HG03280 (cell line): ENCODE measurements at regions not wholly inside any gene's neighbourhood (a gene's known extent, or its start where the extent isn't known, plus 50 kb on each side); places are given as distances from the start of the nearest gene placed in this dataset.

Experiments
- ATAC-seq: cut with Tn5 transposase; IDR thresholded peaks from one replicate; pipeline ENCODE4 v1.9.1; 2021; ENCODE audit warnings: mild to moderate bottlenecking, moderate library complexity; ENCODE audit not compliant: unreplicated experiment

DNA sequence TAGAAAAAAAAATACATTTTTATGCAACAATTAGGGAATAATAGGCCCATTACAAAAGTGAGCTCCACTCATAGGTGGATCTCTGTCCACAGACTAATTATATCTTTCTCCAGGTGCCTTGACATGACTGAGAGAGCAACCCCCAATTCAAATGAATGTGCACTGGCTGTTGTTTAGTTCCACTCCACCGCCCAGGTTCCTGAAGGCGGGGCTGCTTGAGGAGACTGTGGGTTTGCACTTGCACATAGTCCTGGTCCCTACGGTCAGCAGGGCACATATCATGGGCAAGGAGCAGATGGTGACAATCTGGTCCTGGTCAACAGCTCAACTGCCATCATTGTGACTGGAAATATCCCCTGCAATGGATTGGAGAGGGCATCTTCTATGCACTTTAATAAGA, 195.6 kb upstream of the PWP1 start:
- no peak for ATAC-seq

DNA sequence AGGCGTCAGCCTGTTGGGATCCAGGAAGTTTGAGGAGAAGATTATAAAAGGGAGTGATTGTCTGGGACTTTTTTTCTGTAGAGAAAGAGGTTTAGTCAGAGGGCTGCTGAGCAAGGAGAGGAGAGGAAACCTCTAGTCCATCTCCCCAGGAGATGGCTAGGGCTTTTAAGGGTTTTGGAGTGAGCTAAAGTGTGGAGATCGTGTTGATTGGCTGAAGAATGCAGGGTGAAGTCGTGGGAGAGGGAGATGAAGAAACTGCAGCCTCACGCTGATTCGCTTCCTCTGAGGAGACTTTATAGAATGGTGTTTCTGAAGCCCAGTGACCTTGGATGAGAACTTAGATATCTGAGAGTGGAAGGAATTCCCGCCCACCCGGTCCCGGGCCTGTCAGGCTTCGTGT, 193.7 kb upstream of the PWP1 start:
- no peak for ATAC-seq

DNA sequence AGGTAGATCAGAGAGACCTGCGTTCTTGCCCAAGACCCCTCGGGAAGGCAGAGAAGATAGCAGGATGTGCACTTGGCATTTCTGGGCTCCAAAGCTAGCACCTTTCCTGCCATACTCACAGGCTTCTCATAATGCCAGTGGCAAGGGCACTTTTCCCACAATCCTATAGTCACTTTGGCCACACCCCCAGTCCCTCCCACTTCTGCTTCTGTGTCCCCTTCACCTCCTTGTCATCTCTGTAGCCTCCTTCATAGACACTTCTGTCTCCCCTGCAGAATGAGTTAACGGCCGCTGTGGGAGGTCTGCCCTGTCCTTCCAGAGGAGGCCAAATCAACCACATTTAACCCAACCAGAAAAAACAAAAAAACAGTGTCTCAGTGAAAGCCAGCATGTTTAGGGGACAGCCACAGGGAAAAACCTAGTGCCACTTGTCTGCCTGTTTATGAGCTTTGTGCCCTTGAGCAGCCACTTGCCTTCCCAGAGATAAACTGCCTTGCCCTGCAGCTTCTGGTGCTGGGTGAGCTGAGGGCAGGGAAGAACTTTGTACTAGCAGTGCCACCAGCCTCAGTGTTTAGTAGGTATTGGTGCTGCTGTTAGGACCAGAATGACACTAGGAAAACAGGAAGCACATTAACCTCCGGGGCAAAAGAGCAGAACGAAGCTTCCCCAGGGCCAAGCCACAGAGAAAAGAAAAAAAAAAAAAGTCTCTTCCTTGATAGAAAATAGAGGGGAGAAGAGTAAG, 193.0 kb upstream of the PWP1 start:
- no peak for ATAC-seq

DNA sequence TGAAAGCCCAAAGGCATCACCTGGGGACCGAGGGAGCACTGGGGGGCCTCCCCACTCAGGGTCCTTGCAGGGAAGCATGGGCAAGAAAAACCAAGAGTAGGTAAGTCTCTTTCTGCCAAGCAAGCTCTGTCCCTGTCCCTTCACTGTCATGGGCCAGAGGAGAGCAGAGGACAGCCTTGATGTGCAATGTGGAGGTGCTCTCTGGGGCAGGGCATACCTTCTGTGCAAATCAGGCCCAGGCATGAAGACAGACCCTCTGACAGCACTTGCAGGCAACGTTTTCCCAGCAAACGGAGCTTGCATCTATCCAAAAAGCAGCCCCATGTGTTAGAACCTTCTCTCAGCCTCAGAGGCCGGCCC, 192.5 kb upstream of the PWP1 start:
- no peak for ATAC-seq

DNA sequence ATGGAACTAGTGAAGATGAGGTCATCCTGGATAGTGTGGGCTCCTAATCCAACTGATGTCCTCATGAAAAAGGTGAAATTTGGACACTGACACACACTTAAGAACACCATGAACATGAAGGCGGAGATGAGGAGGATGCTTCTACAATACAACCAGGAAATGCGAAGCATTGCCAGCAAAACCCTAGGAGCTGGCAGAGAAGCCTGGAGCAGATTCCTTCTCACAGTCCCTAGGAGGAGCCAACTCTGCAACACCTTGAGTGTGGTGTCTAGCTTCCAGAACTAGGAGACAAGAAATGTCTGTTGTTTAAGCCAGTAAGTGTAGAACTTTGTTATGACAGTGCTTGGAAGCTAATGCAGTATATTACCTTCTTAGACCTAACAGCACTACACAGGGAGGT, 191.9 kb upstream of the PWP1 start:
- no peak for ATAC-seq

DNA sequence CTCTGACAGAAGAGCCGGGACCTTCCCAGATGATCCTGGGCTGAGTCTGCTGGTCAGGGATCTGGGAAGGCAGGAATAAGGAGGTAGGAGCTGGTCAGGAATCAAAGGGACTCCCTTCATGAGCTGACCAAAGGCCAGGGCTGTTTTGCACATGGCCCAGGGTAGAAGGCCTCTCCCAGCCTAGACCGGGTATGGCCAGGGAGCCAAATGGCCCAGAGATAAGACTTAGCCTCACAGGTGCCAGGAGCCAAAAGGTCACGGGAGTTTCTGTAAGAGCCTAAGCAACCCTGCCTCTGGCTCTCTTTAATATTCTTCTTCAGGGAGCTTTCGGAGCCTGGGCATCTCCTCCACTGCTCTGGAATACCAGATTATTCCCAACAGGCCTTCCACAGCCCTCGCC, 191.3 kb upstream of the PWP1 start:
- ATAC-seq, result no peak

DNA sequence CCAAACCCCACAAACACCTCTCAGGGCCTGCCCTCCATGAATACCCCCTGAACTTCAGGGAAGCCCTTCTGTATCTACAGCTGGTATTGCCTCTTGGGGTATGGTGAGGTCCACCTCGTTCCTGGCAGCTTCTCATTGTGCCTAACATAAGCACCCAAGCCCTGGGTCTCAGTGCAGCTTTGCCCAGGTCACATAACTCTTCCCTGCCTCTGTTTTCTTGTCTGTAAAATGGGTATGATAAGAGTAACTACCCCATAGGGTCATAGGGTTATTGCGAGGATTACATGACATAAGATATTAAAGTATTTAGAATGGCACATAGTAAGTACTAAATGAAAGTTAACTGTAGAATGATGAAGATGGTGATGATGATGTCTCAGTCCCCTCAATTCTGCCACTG, 190.0 kb upstream of the PWP1 start:
- no peak for ATAC-seq

DNA sequence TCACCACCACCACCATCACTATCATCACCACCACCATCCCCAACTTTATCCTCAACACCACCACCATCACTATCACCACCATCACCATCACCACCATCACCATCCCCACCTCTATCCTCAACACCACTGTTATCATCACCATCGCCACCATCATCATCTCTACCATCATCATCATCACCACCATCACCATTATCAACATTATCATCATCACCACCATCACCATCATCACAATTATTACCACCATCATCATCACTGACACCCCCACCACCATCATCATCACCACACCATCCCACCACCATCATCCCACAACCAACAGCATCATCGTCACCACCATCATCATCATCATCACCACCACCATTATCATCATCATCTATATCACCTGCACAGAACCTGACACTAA, 188.4 kb upstream of the PWP1 start:
- ATAC-seq, result no peak

DNA sequence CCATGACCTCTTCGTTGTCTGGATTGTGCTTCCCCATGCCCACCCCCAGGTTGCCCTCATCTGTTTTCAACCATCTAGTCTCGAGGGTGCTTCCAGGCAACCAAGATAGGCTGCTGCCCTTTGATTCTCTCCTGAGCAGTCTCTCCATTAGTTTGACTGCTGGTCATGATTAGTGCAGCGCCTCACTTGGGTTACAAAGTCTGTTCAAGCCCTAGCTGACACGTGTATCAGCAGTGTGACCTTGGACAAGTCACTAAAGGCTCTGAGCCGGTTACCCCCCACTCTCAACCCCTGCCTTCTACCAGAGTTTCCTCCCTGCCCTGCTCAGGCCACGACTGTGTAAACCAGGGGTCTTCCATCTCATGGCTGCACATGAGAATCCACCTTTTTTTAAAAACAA, 185.3 kb upstream of the PWP1 start:
- ATAC-seq, result no peak

DNA sequence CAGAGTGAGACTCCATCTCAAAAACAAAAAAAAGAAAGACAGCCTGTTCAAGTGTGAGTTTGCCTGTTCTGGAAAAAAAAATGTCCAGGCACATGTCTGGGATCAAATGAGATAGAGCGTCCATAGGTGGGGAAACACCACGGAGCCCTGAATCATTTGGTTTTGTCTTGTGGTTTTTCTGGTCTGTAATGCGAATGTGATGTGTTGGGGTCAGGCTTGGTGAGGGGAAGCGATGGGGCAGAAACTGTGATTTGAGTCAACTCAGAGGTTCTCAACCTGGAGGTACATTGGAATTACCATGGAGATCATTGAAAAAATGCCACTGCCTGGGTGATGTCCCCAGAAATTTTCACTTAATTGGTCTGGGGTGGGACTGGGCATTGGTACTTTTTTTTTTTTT, 183.9 kb upstream of the PWP1 start:
- ATAC-seq, result no peak

DNA sequence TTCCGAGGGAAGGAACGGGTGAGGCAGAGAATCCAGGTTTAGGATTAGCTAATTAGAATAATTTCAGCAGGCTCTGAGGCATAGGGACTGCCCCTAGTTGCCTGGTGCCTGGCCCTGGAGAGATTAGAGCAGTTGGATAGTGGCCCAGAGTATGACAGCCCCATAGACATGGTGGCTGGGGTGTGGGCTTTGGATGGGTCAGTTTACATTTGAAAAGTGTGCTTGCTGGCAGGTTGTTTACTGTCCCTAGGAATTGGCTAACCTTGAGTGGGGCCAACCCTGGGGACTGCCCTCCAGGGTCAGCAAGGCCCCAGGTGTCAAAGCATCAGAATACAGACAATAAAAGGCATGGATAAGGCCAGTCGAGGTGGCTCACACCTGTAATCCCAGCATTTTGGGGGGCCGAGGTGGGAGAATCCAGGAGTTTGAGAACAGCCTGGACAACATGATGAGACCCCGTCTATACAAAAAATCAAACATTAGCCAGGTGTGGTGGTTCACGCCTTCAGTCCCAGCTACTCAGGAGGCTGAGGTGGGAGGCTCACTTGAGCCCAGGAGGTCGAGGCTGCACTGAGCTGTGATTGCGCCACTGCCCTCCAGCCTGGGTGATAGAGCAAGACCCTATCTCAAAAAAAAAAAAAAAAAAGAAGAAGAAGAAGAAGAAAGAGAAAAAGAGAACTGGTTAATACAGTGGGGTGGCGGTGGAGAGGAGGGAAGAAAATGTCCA, 182.3 kb upstream of the PWP1 start:
- ATAC-seq, result no peak

DNA sequence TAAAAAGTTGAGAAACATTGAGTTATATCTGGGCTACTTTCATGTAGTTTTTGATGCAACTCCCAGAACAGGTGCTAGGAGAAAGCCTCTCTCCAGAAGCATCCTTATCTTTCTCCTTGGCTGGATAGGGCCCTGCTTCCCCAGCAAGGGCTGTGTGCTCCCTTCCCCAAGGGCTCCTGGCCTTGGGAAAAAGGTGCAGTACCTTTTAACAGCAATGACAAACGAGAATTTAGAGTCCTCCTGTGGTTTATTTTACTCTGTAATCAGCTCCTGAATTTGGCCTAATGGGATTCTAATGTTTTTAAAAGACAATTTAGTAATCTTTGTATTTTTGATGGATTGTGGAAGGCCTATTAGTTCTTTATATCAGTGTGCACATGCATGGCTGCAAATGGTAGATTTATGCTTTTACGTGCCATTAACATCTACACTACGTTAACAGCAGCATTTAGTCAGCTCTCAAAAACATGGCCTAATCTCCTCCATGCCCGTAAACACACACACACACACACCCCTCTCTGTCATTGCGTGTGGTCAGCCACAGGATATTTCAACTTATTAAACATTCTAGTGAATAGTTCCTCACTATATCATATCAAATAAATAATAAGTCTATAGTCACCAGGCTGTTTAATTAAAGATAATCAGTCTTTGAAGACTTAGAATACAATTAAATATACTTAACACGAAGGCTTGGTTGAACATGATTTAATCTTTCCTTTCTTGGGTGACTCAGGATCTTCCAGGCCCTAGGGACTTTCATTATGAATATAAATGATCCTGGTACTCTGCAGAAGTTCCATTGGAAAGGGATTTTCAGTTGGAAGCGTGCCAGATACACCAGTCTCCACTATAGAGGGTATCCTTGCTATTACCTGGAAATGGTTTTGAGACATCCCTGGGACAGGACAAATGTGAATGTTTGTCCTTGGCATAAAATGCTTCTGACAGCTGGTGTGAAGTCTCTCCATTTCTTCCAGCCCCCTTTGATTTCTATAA, 181.4 kb upstream of the PWP1 start:
- no peak for ATAC-seq

DNA sequence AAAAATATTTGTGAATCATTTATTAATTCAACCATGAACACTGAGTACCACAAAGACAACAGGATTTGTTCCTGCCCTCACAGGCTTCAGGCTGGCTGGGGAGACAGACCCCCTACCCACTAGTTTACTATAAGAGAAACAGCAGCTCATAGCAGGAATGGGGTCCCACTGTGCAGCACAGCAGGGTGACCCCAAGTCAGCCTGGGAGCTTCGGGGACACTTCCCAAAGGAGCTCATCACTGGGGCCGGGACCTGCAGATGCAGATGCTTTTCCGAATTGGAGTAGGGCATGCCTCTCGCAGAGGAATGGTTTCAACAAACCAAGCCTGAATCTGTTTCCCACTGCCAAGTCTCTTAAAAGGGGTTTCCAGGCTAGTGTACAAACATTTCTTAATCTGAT, 176.2 kb upstream of the PWP1 start:
- ATAC-seq, result no peak

DNA sequence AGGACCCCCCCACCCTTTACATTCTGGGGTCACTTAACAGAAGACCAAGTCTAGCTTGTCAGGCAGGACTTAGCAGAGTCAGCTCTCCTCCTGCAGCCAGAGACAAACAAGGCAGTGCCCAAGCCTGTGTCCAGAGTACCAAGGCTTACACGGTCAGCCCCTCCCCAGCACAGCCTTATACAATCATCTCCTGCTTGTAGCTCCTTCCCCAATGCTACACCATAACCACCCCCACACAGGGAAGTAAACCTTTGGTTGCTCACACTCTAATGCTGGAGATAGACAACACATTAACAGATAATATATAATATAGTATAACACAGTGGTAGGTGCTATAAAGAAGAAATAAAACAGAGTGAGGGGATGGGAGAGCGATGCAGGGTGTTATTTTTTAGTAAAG, 175.4 kb upstream of the PWP1 start:
- no peak for ATAC-seq

DNA sequence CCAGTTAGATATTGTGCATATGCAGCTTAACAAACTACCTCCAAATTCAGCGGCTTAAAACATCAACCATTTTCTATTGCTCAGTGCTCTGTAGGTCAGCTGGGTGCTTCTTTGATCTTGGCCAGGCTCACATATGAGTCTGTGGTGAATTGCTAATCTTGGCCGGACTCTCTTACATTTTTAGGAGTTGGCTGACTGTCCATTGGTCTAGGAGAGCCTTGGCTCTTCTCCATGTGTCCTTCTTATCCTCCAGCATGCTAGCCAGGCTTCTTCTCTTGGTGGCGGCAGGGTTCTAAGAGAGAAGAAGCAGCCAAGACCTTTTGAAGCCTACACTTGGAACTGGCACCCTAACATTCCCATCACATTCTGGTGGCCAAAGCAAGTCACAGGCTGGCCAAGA, 174.3 kb upstream of the PWP1 start:
- ATAC-seq, result no peak

DNA sequence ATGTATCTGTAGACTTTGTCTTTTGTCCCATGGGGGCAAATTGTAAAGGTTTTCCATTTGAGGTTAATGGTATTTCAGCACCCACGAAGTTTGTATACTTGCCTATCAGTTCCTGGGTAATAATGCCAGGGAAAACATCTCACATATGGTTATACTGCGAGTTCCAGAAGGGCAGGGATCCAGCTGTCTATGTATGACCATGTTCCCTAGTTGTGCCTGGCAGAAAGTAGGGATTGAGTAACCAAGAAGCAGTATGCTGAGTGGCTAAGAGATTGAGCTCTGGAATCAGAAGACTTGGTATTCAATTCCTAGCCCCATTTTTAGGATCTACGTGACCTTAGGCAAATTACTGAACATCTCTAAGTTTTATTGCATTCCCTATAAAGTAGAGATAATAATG, 173.2 kb upstream of the PWP1 start:
- ATAC-seq, result no peak

DNA sequence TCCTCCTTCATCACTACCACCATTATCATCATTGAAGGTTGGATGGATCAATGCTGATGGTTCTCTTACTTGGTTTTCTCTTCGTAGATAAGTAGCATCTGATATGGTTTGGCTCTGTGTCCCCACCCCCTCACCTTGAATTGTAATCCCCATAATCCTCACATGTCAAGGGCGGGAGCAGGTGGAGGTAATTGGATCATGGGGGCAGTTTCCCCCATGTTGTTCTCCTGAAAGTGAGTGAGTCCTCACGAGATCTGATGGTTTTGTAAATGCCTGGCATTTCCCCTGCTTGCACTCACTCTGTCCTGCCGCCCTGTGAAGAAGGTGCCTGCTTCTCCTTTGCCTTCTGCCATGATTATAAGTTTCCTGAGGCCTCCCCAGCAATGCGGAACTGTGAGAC, 172.4 kb upstream of the PWP1 start:
- no peak for ATAC-seq

DNA sequence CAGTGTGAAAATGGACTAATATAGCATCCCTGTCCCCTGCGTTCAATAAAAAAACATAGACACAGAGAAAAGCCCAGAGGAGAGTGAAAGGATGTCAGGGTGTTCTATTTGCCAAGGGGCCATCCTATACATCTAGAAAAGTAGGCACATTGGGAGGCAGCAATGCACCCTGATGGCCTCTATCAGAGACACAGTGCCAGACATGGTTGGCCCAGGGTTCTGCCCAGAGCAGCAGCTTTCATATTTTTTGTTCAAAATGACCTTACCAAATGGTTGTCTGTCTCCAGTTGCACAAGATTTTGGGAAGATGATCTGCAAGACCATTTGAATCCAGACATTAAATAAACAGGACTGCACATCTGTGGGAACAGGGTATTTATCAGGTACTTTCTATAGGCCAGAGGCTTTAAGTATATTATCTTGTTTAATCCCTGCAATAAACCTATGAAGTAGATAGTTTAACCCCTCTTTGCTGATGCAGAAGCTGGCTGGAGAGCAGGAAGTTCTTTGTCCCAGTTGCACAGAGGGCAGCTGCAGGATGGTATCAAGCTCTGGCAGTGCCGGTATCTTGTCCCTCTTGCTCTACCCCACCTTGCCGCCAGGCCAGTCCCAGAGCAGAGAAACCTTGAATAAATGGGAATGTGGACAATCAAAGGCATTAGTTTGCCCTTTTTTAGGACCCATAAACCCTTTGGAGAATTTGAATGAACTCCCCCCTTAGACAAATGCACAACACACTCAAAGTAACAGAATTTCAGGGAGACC, 171.8 kb upstream of the PWP1 start:
- no peak for ATAC-seq

DNA sequence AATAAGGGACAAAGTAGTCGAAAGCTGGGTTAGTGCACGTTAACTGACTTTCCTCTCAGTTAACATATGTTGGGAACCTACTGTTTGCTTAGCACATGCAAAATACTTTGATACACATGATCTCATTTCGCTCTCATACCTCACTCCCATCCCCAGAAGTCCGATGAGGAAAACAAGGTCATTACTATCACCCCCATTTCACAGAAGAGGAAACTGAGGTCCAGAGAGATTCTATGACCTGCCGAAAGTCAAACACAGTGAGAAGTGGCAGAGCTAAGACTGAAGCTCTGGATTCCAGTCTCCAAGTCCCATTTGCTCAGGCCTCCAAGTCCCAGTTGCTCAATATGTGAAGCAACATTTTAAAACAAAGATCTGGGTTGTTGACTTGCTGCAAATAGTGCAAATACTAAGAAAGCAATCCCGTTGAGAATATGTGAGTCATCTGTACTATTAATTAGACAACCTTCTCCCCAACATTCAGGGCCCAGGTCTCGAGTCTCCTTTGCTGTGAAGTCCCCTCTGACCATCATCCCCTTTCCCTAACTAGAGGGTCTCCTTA, 170.6 kb upstream of the PWP1 start:
- no peak for ATAC-seq

DNA sequence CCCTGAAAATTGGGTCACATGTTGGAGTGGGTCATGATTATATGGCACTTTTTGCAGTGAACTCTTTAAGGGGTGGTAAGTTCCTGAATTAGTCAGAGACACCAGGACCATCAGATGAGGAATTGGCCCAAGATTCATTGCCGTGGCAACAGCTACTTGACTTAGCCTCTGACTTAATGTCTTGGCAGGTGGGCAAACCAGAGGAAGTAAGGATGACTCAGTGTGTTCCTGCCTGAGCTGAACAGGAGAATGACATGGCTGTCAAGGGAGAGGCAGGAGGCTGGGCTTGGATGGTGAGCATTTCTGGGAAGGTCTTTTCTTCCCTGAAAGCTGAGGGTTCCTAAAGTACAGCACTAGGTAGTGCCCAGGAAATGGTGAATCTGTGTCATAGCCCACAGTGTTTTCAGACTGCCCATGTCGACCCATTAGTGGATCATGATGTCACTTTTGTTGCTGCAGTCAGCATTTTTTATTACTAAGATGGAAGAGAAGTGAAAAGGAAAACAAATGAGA, 170.1 kb upstream of the PWP1 start:
- no peak for ATAC-seq
